Right cardiac atrium (tissue), 5 donors: ENCODE measurements at regions not wholly inside any gene's neighbourhood (a gene's known extent, or its start where the extent isn't known, plus 50 kb on each side); places are given as distances from the start of the nearest gene placed in this dataset.
"Not testable (repeated sequence)": the region's sequence is repeated elsewhere in the genome, so short reads cannot be mapped to it uniquely, and the experiment has no call there.

ENCODE experiments used
- ATAC-seq, 2 donors: fragments of 200-7000 bp; cut with Tn5 transposase; one replicate each; pipeline versions ENCODE4 v1.8.0 to v1.9.1; 2020; ENCODE audit warnings: moderate library complexity in 2 of 2, mild to moderate bottlenecking in 1 of 2
- DNase-seq, 3 donors: peaks; one replicate each; pipeline ENCODE4 v3.0.0-alpha.2; 2020
- H3K27ac ChIP-seq: one replicate; pipeline ENCODE4 v1.5.1; 2013; ENCODE audit warnings: mild to moderate bottlenecking, low read length, control low read depth, moderate library complexity
- H3K27me3 ChIP-seq: one replicate; pipeline ENCODE4 v1.6.1; 2013; ENCODE audit not compliant: control insufficient read depth, insufficient read depth
- H3K4me1 ChIP-seq: one replicate; pipeline ENCODE4 v1.6.1; 2013; ENCODE audit warnings: low read length; ENCODE audit not compliant: control insufficient read depth, insufficient read depth
- H3K4me3 ChIP-seq: one replicate; pipeline ENCODE4 v1.5.1; 2013; ENCODE audit warnings: low read length, control low read depth
- H3K9me3 ChIP-seq: one replicate; pipeline ENCODE4 v1.6.1; 2013; ENCODE audit warnings: low read length; ENCODE audit not compliant: control insufficient read depth
- WGBS: extraction: QIAGEN DNeasy Blood & Tissue Kit; methylation state at CpG from one replicate; pipeline ENCODE4 v1.1.7; 2013; 5-methylcytosine and 5-hydroxymethylcytosine counted together
- intact Hi-C, 4 donors: fragments of 100-400 bp; cut with DNase I; formaldehyde crosslinking; loops; one replicate each; pipeline versions ENCODE4 v1.11.0 to v1.14.0; 2022 to 2023
- donor health status: healthy with polysubstance abuse.
- donor health status: DM: no; HTN: yes; CAD: no.
- donor health status: DM: no; HTN: no; CAD: no.
- donor health status: DM: no; HTN: yes; CAD: no; lungs with severe emphysema.
- donor health status: DM: yes; HTN: yes; CAD: no.

DNA sequence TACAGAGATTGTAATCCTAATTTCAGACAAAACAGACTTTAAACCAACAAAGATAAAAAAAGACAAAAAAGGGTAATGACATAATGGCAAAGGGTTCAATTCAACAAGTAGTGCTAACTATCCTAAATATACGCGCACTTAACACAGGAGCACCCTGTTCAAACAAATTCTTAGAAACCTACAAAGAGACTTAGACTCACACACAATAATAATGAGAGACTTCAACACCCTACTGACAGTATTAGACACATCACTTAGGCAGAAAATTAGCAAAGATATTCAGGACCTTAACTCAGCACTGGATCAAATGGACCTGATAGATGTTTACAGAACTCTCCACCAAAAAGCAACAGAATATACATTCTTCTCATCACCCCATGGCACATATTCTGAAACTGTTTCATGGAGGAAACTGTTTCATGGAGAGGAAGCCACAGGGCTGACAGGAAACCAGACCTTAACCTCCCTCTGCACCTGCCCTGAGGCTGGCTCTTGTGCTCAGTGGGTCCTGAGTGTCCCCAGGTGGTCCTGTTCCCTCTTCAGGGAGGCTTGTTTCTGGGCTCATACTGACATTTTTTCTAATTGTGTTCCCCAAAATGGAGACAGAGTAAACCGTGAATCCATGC is 54.7 kb downstream of the OR4M2 start:
- H3K9me3 ChIP-seq, H3K4me3 ChIP-seq, intact Hi-C loops, H3K27ac ChIP-seq, DNase-seq, H3K4me1 ChIP-seq, ATAC-seq, H3K27me3 ChIP-seq: not testable (repeated sequence)
- WGBS: no CpG with 5 or more reads among the region's 3 CpGs

DNA sequence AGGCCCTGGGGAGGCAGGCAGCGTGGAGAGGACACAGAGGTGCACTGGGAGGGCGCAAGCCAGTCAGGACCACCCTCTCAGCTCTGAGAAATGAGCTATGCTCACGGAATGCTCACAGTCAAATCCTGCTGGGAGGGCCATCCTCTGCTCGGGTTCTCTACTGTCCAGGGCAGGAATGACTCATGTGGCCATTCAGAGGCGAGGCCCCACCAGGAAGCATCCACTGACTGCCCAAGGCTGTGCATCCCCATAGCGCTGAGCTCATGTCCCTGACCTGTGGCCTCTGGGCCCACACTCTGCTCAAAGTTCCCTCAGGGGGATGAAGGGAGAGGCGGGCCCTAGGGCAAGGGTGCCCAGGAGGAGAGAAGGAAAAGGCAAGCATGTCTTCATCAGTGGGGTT is 57.2 kb downstream of the OR4M2 start:
- WGBS: no CpG with 5 or more reads among the region's 7 CpGs

DNA sequence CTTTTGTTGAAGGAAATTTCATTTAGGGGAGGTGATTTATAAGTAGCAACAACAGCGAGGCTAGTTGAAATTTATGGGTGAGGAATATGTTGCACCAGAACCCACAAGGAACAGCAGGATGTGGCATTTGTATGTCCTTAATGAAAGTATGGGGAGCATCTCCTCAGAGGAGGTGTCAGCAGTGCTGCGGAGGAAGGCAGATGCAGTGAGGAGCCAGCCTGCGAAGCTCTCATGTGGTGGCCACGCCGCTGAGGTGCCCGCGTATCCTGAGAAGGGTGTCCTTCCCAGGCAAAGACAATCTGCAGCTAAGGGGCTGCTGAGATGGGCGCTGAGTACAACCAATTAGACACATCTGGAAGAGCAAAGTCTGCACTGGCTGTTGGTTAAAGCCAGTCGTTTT is 60.8 kb downstream of the OR4M2 start:
- H3K27me3 ChIP-seq, H3K4me1 ChIP-seq, H3K9me3 ChIP-seq, DNase-seq, H3K4me3 ChIP-seq, H3K27ac ChIP-seq, intact Hi-C loops, ATAC-seq: not testable (repeated sequence)
- WGBS: no CpG with 5 or more reads among the region's 9 CpGs

More for the DNA sequence above, 57.2 kb downstream of the OR4M2 start:
- DNase-seq, H3K9me3 ChIP-seq, intact Hi-C loops, H3K4me1 ChIP-seq, H3K27ac ChIP-seq, H3K4me3 ChIP-seq, ATAC-seq, H3K27me3 ChIP-seq: not testable (repeated sequence)

DNA sequence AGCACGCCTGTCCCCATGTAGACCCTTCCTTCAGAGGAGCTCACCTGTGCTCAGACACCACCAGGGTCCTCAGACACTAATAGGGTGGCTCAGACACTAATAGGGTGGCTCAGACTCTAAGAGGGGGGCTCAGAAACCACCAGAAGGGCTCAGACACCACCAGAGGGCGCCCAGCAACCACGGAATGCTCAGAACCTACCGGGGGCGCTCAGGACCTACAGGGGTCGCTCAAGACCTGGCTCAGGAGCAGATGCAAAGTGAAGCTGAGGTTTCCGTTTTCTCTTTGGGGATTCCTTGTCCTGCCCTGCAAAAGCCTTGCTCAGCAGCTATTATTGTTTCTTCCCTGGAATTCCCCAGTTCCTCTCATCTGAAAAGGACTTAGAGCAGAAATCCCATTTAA is 67.8 kb downstream of the OR4M2 start:
- H3K27ac ChIP-seq, H3K9me3 ChIP-seq, H3K27me3 ChIP-seq, DNase-seq, intact Hi-C loops, ATAC-seq, H3K4me3 ChIP-seq, H3K4me1 ChIP-seq: not testable (repeated sequence)
- no CpG with 5 or more reads among the region's 7 CpGs for WGBS

DNA sequence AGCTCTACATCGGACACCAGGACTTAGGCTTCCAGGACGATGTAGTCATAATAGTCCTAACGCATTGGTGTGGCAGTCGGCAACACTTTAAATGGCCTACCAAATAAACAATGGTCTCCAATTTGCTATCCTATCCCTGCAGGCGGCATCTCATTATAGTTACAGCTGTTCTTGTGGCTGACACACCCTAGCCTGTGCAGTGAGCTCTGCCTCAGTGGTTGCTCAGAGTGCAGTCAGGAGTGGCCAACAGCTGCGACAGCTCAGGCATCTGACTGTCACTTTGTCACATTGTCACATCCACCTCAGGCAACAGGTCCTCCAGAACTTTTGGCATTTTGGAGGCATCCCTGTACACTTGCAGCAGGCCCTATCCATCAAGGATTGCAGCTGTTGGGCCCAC is 77.9 kb downstream of the OR4M2 start:
- H3K4me1 ChIP-seq, H3K27ac ChIP-seq, DNase-seq, ATAC-seq, intact Hi-C loops, H3K9me3 ChIP-seq, H3K27me3 ChIP-seq, H3K4me3 ChIP-seq: not testable (repeated sequence)
- no CpG with 5 or more reads among the region's 6 CpGs for WGBS

DNA sequence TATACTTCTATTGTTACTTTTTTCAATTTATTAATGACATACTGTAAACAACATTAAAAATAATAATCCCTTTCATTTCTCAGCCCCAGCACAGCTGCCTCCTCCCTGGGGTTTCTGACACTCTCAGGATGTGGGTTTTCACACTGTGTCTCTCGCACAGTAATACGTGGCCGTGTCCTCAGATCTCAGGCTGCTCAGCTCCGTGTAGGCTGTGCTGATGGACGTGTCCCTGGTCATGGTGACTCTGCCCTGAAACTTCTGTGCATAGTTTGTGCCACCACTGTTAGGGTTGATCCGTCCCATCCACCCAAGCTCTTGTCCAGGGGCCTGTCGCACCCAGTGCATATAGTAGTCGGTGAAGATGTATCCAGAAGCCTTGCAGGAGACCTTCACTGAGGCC is 80.0 kb downstream of the OR4M2 start:
- intact Hi-C loops, H3K27ac ChIP-seq, H3K9me3 ChIP-seq, H3K4me1 ChIP-seq, DNase-seq, ATAC-seq, H3K4me3 ChIP-seq, H3K27me3 ChIP-seq: not testable (repeated sequence)
- no CpG with 5 or more reads among the region's 8 CpGs for WGBS

DNA sequence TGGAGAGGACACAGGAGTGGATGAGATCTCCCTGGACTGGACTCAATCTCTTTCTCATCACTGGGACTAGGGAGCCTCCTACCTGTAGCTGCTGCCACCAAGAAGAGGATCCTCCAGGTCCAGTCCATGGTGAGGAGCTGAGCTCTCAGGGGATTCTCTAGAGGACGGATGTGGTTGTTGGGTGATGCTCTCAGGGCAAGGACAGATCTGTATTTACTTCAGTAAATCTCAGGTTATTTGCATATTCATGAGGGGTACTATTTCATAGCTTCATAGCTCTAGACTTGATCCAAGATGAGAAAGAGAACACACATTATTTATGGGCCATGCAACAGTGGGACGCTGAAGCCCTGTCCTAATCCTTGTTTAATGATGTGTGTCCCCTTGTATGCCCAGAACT is 80.4 kb downstream of the OR4M2 start:
- H3K9me3 ChIP-seq, H3K27ac ChIP-seq, H3K4me1 ChIP-seq, ATAC-seq, DNase-seq, H3K4me3 ChIP-seq, H3K27me3 ChIP-seq, intact Hi-C loops: not testable (repeated sequence)
- no CpG with 5 or more reads among the region's 2 CpGs for WGBS

DNA sequence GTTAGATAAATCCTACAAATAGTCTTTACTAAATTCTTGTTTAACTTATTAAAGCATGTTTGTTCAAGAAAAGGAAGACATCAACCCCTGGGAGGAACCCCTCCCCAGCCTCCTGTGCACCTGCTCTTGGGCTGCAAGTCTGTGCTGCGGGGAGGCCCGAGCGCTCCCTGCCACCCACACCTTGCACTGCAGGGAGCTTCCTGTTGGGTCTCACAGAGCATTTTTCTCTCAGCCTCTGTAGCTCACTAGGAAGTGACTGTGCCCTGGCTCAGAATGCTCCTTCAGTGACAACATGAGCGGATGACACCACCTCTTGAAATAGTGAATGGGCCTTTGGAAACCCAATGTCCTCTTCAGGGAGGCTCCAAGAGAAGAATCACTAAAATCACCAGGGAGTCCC is 81.1 kb downstream of the OR4M2 start:
- DNase-seq, H3K9me3 ChIP-seq, H3K4me3 ChIP-seq, H3K27me3 ChIP-seq, intact Hi-C loops, H3K27ac ChIP-seq, H3K4me1 ChIP-seq, ATAC-seq: not testable (repeated sequence)
- WGBS: no CpG with 5 or more reads among the region's 4 CpGs

DNA sequence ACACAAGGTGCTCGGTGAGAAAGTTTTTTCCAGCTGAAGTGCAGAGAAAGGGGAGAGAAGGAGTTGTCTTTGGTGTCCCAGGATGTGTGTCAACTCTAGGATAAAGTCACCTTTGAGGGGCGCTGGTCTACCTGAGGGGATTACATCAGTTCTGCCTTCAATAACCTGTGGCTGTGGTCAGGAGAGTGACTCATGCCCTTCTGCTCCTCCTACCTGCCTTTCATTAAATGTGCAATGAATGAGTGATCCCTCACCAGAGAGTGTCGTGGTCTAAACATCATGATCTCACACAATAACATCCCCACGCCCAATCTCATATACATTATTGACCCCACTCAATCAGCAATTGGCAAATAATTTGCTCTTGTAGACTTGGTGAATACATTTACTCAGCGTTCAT is 83.4 kb downstream of the OR4M2 start:
- H3K4me1 ChIP-seq, H3K4me3 ChIP-seq, intact Hi-C loops, ATAC-seq, H3K9me3 ChIP-seq, DNase-seq, H3K27ac ChIP-seq, H3K27me3 ChIP-seq: not testable (repeated sequence)
- WGBS: no CpG with 5 or more reads among the region's 5 CpGs

DNA sequence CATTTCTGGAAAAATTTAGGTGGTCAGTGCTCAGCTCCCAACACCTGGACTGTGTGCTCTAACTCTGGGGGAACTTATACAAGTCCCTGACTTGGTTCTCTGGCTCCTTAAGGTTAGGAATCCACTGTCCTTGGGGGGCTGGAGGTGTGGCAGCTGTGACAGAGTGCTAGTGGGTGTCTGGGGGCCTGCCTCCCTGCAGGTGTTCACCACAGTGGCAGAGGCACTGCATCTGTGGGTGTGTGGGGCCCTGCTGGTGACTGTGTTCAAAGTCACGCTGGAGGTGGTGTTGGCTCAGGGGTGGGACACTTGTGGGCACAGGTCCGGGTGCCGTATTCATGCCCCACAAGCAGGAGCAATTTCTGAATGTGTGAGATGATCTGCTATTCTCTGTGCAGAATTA is 87.2 kb downstream of the OR4M2 start:
- H3K27me3 ChIP-seq, H3K9me3 ChIP-seq, ATAC-seq, H3K4me3 ChIP-seq, H3K27ac ChIP-seq, H3K4me1 ChIP-seq, intact Hi-C loops, DNase-seq: not testable (repeated sequence)
- no CpG with 5 or more reads among the region's 3 CpGs for WGBS

DNA sequence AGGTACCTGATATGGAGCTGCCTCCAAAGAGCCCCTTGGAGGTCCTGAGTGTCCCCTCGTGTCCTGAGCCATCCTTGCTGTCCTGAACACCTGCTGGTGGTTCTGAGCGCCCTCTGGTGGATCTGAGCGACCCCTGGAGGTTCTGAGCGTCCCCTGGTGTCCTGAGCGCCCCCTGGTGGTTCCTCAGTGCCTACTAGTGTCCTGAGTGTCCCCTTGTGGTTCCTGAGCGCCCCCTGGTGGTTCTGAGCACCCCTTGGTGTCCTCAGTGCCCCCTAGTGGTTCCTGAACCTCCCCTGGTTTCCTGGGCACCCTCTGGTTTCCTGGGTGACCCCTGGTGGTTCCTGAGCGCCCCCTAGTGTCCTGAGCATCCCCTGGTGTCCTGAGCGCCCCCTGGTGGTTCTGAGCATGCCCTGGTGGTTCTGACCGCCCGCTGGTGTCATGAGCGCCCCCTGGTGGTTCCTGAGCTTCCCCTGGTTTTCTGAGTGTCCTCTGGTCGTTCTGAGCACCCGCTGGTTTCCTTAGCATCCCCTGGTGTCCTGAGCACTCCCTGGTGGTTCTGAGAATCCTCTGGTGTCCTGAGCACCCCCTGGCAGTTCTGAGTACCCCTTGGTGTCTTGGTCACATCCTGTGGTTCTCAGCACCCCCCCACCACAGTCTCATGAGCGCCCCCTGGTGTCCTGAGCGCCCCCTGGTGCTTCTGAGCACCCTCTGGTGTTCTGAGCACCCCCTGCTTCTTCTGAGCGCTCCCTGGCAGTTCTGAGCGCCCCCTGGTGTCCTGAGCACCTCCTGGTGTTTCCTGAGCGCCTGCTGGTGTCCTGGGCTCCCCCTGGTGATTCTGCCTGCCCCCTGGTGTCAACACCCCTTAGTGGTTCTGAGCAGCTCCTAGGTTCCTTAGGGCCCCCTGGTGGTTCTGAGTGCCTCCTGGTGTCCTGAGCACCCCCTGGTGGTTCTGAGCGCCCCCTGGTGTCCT is 93.0 kb downstream of the OR4M2 start:
- intact Hi-C loops, H3K4me1 ChIP-seq, H3K27ac ChIP-seq, H3K9me3 ChIP-seq, DNase-seq, H3K4me3 ChIP-seq, H3K27me3 ChIP-seq: not testable (repeated sequence)
- peak in 1 of 2 donors; percentile 44 for ATAC-seq
- no CpG with 5 or more reads among the region's 19 CpGs for WGBS
